ENCODE measurements at regions not wholly inside any gene's neighbourhood (a gene's known extent, or its start where the extent isn't known, plus 50 kb on each side); places are given as distances from the start of the nearest gene placed in this dataset.
"Not testable (repeated sequence)": the region's sequence is repeated elsewhere in the genome, so short reads cannot be mapped to it uniquely, and the experiment has no call there.

GRCh38 chr11:88061111-88061510, 114.1 kb downstream of the RAB38 start:
- Mint-ChIP-seq H3K9me3 (no peaks in the 10 kb centered on the region), H3K36me3 (no peaks in the 10 kb centered on the region), H3K4me3 (no peak overlapping the region), H3K4me1 (peaks cover 28% of the 10 kb centered on the region), H3K27ac (no peak overlapping the region), H3K27me3 (ENCODE audit: low read depth) (no peaks in the 10 kb centered on the region)
- TF ChIP-seq CTCF (IDR thresholded peaks at IDR 0.05; ENCODE audit: unreplicated experiment) = no peak
- no peak for DNase-seq (ENCODE audit: low spot score in 2 of 2, unreplicated experiment in 2 of 2)

- no peaks in the 10 kb centered on the region for H3K36me3 Mint-ChIP-seq
- H3K4me1 Mint-ChIP-seq = peaks cover 19% of the 10 kb centered on the region
- no peak for DNase-seq (ENCODE audit: low spot score in 2 of 2, unreplicated experiment in 2 of 2)
- TF ChIP-seq CTCF (IDR thresholded peaks at IDR 0.05; ENCODE audit: unreplicated experiment) = no peak
- H3K9me3 Mint-ChIP-seq = no peaks in the 10 kb centered on the region
- no peaks in the 10 kb centered on the region for H3K27me3 Mint-ChIP-seq (ENCODE audit: low read depth)
- no peak overlapping the region for H3K27ac Mint-ChIP-seq
- no peak overlapping the region for H3K4me3 Mint-ChIP-seq
Measured at GRCh38 chr11:88059326-88059725, 115.9 kb downstream of the RAB38 start.

GRCh38 chr11:88051396-88051795, 123.8 kb downstream of the RAB38 start:
- no peak for TF ChIP-seq CTCF (IDR thresholded peaks at IDR 0.05; ENCODE audit: unreplicated experiment)
- peaks cover 14% of the 10 kb centered on the region for H3K4me1 Mint-ChIP-seq
- no peak for DNase-seq (ENCODE audit: low spot score in 2 of 2, unreplicated experiment in 2 of 2)

GRCh38 chr11:88050247-88050646, 125.0 kb downstream of the RAB38 start:
- no peak overlapping the region for H3K4me3 Mint-ChIP-seq
- no peak for TF ChIP-seq CTCF (IDR thresholded peaks at IDR 0.05; ENCODE audit: unreplicated experiment)
- H3K9me3 Mint-ChIP-seq = no peaks in the 10 kb centered on the region
- DNase-seq (ENCODE audit: low spot score in 2 of 2, unreplicated experiment in 2 of 2) = no peak
- H3K4me1 Mint-ChIP-seq = peaks cover 14% of the 10 kb centered on the region
- H3K27me3 Mint-ChIP-seq (ENCODE audit: low read depth) = no peaks in the 10 kb centered on the region
- H3K36me3 Mint-ChIP-seq = no peaks in the 10 kb centered on the region
- H3K27ac Mint-ChIP-seq = no peak overlapping the region

More at GRCh38 chr11:88051396-88051795, 123.8 kb downstream of the RAB38 start:
- Mint-ChIP-seq H3K27me3 (ENCODE audit: low read depth) (no peaks in the 10 kb centered on the region), H3K27ac (no peak overlapping the region), H3K4me3 (no peak overlapping the region), H3K36me3 (no peaks in the 10 kb centered on the region), H3K9me3 (no peaks in the 10 kb centered on the region)

- H3K4me3 Mint-ChIP-seq; H3K9me3 Mint-ChIP-seq; H3K27me3 Mint-ChIP-seq (ENCODE audit: low read depth); H3K27ac Mint-ChIP-seq; DNase-seq (ENCODE audit: low spot score in 2 of 2, unreplicated experiment in 2 of 2); H3K36me3 Mint-ChIP-seq: not testable (repeated sequence)
- H3K4me1 Mint-ChIP-seq = peaks cover 22% of the 10 kb centered on the region
Measured at GRCh38 chr11:88045288-88045687, 130.0 kb downstream of the RAB38 start.

GRCh38 chr11:88044658-88045057, 130.6 kb downstream of the RAB38 start:
- H3K27ac Mint-ChIP-seq; H3K9me3 Mint-ChIP-seq; DNase-seq (ENCODE audit: low spot score in 2 of 2, unreplicated experiment in 2 of 2); H3K4me3 Mint-ChIP-seq; H3K36me3 Mint-ChIP-seq; H3K27me3 Mint-ChIP-seq (ENCODE audit: low read depth): not testable (repeated sequence)
- peaks cover 17% of the 10 kb centered on the region for H3K4me1 Mint-ChIP-seq

GRCh38 chr11:88043149-88043548, 132.1 kb downstream of the RAB38 start:
- DNase-seq (ENCODE audit: low spot score in 2 of 2, unreplicated experiment in 2 of 2) = no peak
- no peak for TF ChIP-seq CTCF (IDR thresholded peaks at IDR 0.05; ENCODE audit: unreplicated experiment)
- Mint-ChIP-seq H3K36me3 (no peaks in the 10 kb centered on the region), H3K4me1 (peaks cover 17% of the 10 kb centered on the region), H3K27me3 (ENCODE audit: low read depth) (no peaks in the 10 kb centered on the region), H3K27ac (no peak overlapping the region), H3K4me3 (no peak overlapping the region), H3K9me3 (no peaks in the 10 kb centered on the region)

Data from mesothelial cell of epicardium (in vitro differentiated cells).